Stimulated activated CD4-positive, alpha-beta T cell treated with anti-CD3 and anti-CD28 coated beads, Interleukin-1b, Interleukin-23, amount 100 ng/mL, for 4 hours (primary cell): ENCODE measurements at regions not wholly inside any gene's neighbourhood (a gene's known extent, or its start where the extent isn't known, plus 50 kb on each side); places are given as distances from the start of the nearest gene placed in this dataset.
"Not testable (repeated sequence)": the region's sequence is repeated elsewhere in the genome, so short reads cannot be mapped to it uniquely, and the experiment has no call there.

Experiments
- DNase-seq, 2 donors: peaks; one replicate each; pipeline ENCODE4 v3.0.0-alpha.2; 2020; ENCODE audit warnings: low read depth in 2 of 2

- not testable (repeated sequence) for DNase-seq
Observed at GRCh38 chr6:44037276-44037675, 90.0 kb downstream of the MRPL14 start.

DNA sequence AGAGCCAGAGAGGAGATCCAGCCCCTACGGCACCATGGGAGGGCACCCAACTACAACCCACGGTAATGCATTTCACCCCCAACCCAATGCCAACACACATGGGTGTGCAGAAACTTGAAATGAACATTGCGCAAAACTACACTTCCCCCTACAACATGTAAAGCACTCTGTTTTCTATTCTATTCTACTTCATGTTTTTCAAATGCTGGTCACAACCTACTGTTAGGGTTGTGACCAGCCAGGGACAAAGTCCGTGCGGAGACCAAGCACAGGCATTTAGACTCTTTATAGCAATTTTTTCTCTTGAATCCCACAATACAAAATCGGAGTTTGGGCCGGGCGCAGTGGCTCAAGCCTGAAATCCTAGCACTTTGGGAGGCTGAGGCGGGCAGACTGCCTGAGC is 90.6 kb downstream of the MRPL14 start:
- DNase-seq, result no peak

DNA sequence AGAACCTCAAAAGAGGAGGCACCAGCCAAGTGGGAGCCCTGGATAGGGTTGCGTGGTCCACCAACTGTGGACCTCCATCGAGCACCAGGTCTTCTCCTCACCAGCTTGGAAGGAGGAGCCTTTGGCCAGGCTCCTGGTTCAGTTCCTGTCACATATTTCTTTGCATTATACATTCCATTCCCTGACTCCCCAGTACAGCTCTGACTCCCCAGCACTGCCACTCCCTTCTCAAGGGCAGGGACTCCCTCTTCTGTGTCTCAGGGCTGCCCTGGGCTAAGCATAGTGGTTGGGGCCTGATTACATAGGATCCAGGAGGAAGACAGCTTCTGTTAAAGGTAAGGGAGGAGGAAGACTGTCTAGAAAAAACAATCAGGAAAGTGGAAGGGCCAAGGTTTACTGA is 91.1 kb downstream of the MRPL14 start:
- no peak for DNase-seq

- no peak for DNase-seq
Observed at GRCh38 chr6:44035621-44036020, 91.6 kb downstream of the MRPL14 start.

GRCh38 chr6:44034931-44035345 is 92.3 kb downstream of the MRPL14 start:
- no peak for DNase-seq

DNA sequence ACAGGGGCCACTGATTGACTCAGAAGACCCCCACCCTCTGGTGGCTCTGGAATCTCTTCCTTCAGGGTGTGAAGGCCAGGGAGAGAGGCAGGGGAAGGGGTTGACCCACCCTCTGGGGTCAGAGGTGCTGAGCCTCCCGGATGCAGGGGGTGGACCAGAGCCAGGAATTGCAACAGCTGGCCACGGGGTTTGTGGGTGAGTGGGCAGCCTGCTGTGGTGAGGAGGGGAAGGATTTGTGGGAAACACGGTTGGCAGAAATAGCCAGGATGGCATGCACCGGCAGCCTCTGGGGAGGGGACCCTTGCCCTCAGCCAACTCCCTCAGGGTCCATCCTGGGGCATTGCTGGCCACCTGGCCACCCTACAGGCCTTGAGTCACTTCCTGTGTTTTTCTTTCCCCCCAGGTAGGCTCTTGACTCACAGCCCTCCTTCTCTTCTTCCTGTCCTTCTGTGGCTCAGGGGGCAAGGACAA is 92.8 kb downstream of the MRPL14 start:
- no peak for DNase-seq

- no peak for DNase-seq
Observed at GRCh38 chr6:44030812-44031454, 96.3 kb downstream of the MRPL14 start.

DNA sequence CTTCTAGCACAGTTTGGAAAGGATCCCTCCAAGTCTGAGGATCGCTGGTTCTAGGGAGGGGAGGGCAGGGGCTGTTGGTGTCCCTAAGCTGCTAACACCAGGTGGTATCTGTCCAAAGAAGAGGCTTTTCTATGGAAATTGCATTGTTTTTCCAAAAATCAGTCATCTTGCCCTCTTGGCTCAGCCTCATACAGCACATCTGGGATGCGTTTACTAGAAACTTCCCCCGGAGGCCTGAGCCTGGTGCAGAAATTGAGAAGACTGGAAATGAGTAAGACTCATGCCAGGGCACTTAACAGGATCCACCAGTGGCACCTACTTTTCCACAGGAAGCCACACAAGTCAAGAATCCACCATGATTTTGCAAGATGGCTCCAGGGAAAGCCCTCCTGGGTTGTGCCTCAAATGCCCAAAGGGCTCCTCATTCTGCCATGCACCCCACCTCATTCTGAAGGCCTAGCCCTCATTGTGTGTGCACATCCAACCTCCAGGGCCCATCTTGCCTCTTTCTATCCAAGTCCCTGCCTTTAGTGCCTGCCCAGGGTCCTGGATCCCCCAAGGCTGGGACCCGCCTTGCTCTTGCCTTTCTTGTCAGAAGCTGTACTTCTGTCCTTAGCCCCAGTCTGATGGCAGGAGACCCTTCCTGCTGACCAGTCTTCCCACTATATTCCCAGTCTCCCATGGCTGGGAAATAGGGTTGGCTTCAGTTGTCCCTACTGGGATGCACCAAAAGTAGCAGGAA is 97.6 kb downstream of the MRPL14 start:
- no peak for DNase-seq

DNA sequence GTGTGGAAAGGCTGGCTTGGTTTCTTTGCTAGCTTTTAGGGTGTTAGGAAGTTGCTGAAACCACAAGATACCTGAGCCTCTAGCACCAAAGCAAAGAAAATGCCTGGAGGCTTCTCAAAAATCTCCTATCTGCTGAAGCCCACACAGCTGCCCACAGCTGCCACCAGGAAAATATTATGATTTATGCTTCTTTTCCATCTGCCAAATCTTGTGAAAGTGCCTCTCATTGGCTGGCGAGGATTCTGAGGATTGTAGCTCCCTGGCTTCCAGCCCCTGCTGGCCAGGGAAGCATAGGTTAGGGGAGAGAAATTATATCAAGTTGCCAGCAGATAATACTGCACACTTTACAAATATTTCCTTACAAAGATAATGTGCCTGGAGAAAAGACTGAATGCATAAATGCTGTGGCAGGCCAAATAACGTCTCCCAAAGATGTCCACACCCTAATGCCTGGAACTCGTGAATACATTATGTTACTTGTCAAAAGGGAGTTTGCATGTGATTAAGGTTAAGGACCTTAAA is 98.4 kb downstream of the MRPL14 start:
- no peak for DNase-seq

DNA sequence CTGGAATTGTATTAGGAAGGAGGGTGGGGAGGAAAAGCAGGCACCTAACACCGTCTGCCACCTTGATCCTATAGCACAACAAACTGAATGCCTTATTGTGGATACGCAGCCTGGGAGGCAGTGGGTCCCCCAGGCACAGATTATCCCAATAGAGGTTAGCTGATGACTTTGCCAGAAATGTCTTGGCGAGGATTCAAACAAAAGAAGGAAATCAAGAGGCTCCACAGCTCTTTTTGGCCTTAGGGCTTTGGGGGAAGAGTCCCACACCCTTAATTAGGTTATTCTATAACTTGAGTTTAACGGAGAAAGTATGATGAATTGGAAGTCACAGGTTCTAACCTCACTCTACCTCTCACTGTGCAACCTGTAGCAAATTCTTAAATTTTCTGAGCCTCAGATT is 102.0 kb downstream of the MRPL14 start:
- DNase-seq, result no peak

DNA sequence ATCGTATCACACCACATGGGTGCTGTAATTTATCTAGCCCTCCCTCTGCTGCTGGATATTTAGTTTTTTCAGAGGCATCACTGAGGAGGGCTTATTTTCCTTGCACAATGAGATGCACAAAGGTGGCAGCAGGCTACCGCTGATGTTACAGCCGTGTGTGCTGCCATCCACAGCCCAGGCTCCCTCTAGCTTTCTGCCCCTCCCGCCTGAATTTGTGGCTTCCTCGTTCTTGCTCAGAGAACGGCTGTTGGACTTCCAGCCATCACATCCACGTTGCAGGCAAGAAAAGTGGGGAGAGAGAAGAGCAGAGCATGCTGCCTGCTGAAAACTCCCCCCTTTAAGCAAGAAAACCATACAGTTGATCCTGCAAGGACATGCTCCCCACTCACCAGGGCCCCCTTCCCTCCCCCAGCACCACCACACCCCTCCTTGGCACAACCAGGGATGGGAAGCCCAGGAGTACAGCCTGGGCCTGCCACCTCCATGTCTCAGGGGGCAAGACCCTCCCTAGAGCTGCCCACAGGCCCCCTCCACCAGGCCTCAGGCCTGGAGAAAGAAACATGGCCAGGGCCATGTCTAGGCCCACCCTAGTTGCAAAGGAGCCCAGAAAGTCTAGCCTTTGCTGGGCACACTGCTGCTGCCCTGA is 102.6 kb downstream of the MRPL14 start:
- DNase-seq, result no peak

GRCh38 chr6:44023586-44024454 is 103.4 kb downstream of the MRPL14 start:
- no peak for DNase-seq

DNA sequence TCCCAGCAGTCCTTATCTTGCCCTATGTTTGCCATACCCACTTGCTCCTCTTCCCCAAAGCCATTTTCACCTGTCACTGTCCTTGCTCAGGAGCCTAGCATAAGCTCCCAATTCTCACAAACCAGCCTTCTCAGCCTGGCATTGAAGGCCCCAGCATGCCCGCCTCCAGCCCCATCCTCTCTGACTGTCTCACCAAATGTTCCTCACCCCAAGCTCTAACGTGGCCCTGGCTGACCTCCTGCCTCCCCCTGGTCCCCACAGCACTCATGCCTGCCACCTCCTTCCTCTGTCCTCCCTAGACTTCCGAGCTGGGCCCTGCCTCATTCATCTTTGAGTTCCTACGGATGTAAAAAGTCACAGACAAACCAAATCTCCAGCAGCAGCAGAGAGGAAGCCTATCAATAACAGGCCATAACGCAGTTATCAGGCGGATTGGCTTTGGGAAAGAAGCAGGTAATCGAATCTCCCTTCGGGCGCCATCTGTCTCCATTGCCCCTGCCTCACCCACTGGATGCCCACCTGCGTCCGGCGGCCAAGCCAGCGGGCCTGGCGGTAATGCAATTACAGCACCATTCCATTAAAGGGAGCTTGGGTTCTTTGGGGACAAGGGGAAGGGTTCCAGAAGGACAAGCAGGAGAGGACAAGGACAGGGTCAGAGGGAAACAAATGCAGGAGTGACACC is 104.4 kb downstream of the MRPL14 start:
- DNase-seq, result no peak

DNA sequence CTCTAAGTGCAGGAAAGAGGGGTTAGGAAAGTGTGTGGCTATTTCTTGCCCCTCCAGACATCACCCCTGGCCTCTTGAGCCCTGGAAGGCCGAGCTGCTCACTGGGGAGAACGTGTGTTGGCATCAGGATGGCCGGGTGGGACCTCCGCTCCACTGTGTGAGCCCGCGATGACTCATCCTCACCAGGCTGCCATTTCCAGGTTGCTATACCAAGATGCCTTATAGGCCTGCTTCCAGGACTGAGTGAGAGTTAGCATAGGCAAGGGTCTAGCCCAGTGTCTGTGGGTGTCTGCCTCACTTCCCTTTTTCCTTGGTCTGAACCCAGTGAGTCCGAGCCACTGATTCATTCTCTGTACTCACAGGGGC is 105.0 kb downstream of the MRPL14 start:
- DNase-seq, result no peak

DNA sequence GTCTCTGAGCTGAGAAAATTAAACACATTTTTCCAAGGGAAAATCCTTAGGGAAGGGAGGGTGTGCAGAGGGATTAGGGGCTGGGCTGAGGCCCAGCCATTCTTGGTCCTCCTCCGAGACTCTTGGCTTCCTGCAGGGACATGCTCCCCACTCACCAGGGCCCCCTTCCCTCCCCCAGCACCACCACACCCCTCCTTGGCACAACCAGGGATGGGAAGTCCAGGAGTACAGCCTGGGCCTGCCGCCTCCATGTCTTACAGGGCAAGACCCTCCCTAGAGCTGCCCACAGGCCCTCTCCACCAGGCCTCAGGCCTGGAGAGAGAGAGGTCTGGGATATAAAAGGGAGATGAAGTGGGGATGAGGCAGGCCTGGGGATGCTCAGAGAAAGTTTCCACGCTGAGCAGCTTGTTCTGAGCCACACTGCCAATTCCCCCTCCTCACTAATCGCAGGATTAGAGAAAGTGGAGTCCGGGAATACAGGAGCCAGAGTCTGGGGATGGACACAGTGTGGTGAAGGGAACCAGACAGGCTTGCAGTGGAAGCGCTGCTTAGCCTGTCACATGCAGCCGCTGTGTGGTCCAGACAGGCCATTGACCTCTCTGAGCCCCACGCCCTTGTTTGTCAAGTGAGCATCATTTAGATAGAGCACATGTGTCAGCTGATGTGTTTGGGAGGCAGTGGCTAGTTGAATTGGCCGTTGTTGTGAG is 105.5 kb downstream of the MRPL14 start:
- no peak for DNase-seq

DNA sequence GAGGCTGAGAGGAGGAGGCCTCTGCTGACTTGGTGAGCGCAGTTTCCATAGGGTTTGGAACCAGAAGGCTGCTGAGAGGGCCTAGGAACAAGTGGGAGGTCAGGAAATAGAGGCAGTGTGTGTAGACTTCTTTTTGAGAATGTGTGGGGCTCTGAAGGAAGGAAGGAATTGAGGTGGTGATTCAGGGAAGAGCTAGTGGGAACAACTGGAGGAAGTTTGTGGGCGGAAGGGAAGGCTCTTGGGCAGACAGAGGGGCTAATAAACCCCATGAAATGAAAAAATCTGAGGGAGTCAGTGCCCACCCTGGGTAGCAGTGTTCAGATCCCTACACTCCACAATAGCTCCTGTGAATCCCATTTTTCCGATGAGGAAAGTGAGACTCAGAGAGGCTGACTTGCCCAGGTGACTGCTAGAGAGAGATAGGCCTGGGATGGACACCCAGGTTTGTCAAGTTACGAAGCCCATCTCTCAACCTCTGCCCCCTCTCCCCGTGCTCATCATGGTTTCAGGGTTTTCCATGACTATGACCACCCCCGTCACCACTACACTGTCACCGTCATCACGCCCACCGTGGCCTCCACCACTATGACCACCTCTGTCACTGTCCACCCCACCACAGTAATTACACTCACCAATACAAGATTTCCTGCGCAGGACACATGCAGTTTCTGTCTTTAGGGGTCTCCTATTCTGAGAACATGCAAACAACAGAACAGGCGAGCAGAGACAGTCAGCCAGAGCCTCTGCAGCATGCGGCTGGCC is 106.4 kb downstream of the MRPL14 start:
- DNase-seq, result no peak

GRCh38 chr6:44020148-44020547 is 107.1 kb downstream of the MRPL14 start:
- DNase-seq, result no peak

GRCh38 chr6:44017307-44017706 is 109.9 kb downstream of the MRPL14 start:
- not testable (repeated sequence) for DNase-seq

GRCh38 chr6:44016131-44016870 is 111.0 kb downstream of the MRPL14 start:
- DNase-seq, result no peak
